HG03460 (cell line): ENCODE measurements at regions not wholly inside any gene's neighbourhood (a gene's known extent, or its start where the extent isn't known, plus 50 kb on each side); places are given as distances from the start of the nearest gene placed in this dataset.
"Not testable (repeated sequence)": the region's sequence is repeated elsewhere in the genome, so short reads cannot be mapped to it uniquely, and the experiment has no call there.

Source experiments
- ATAC-seq: cut with Tn5 transposase; IDR thresholded peaks from one replicate; pipeline ENCODE4 v1.9.1; 2021; ENCODE audit not compliant: unreplicated experiment

- ATAC-seq: no peak
Measured at GRCh38 chr5:18216016-18216415, 581.8 kb downstream of the TAF11L14 start.

GRCh38 chr5:18216729-18217128, 582.5 kb downstream of the TAF11L14 start:
- ATAC-seq: no peak

GRCh38 chr5:18219241-18219640, 585.0 kb downstream of the TAF11L14 start:
- ATAC-seq: no peak

- no peak for ATAC-seq
Measured at GRCh38 chr5:18220631-18221030, 586.4 kb downstream of the TAF11L14 start.

GRCh38 chr5:18236386-18236785, 602.1 kb downstream of the TAF11L14 start:
- no peak for ATAC-seq

GRCh38 chr5:18238321-18238720, 604.1 kb downstream of the TAF11L14 start:
- ATAC-seq: no peak

GRCh38 chr5:18240971-18241370, 606.7 kb downstream of the TAF11L14 start:
- no peak for ATAC-seq

- ATAC-seq: no peak
Measured at GRCh38 chr5:18243846-18244245, 609.6 kb downstream of the TAF11L14 start.

- ATAC-seq: no peak
Measured at GRCh38 chr5:18244309-18244708, 610.0 kb downstream of the TAF11L14 start.

- ATAC-seq: no peak
Measured at GRCh38 chr5:18252559-18252958, 618.3 kb downstream of the TAF11L14 start.

GRCh38 chr5:18264126-18264882, 630.0 kb downstream of the TAF11L14 start:
- ATAC-seq: no peak

GRCh38 chr5:18270635-18271338, 636.5 kb downstream of the TAF11L14 start:
- no peak for ATAC-seq

GRCh38 chr5:18276939-18277338, 642.7 kb downstream of the TAF11L14 start:
- ATAC-seq: no peak

GRCh38 chr5:18281947-18282581, 647.8 kb downstream of the TAF11L14 start:
- no peak for ATAC-seq

GRCh38 chr5:18285257-18285656, 651.0 kb downstream of the TAF11L14 start:
- ATAC-seq: no peak

- ATAC-seq: no peak
Measured at GRCh38 chr5:18292146-18292545, 657.9 kb downstream of the TAF11L14 start.

- ATAC-seq: not testable (repeated sequence)
Measured at GRCh38 chr5:18295696-18296095, 661.4 kb downstream of the TAF11L14 start.

GRCh38 chr5:18299166-18299565, 664.9 kb downstream of the TAF11L14 start:
- ATAC-seq: no peak

GRCh38 chr5:18305288-18305924, 671.1 kb downstream of the TAF11L14 start:
- ATAC-seq: no peak

GRCh38 chr5:18311266-18311665, 677.0 kb downstream of the TAF11L14 start:
- no peak for ATAC-seq

GRCh38 chr5:18312016-18312415, 677.8 kb downstream of the TAF11L14 start:
- ATAC-seq: no peak
